CD1c-positive myeloid dendritic cell (primary cell): ENCODE measurements at regions not wholly inside any gene's neighbourhood (a gene's known extent, or its start where the extent isn't known, plus 50 kb on each side); places are given as distances from the start of the nearest gene placed in this dataset.
"Not testable (repeated sequence)": the region's sequence is repeated elsewhere in the genome, so short reads cannot be mapped to it uniquely, and the experiment has no call there.

Source experiments
- DNase-seq: peaks from one replicate; pipeline ENCODE4 v3.0.0-alpha.2; 2016; ENCODE audit errors: extremely low spot score

DNA sequence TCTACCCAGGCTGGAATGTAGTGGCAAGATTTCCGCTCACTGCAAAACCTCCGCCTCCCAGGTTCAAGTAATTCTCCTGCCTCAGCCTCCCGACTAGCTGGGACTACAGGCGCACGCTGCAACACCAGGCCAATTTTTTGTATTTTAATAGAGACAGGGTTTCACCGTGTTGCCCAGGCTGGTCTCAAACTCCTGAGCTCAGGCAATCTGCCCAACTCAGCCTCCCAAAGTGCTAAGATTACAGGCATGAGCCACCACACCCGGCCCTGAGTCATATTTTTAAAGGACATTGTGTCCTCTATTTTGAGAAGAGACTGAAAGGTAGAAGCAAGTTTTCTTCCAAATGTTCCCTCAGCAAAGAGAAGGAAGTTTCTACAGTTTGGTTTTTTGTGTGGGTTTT, 227.1 kb downstream of the KCTD12 start:
- DNase-seq = not testable (repeated sequence)

GRCh38 chr13:76656500-76656899, 229.7 kb downstream of the KCTD12 start:
- peak; percentile 53 for DNase-seq

- peak; percentile 43 for DNase-seq
Measured at GRCh38 chr13:76656056-76656455, 230.1 kb downstream of the KCTD12 start.

DNA sequence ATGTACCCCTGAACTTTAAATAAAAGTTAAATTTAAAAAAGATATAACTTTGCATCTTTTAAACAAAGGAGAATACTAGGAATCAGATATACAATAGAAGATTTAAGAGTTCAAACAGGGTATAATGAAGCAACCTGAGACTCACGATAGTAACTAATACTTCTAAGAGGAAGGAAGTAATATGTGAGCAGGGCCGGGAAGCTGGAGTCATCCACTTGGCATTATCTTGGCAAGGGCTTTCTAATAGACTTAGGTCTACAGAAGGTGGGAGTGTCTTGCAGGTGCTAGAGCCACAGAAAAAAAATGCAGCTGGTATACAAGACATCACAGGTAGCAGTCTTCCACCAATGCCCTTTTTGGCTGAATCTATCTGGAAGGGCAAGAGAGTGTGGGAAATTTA, 231.9 kb downstream of the KCTD12 start:
- DNase-seq = no peak

DNA sequence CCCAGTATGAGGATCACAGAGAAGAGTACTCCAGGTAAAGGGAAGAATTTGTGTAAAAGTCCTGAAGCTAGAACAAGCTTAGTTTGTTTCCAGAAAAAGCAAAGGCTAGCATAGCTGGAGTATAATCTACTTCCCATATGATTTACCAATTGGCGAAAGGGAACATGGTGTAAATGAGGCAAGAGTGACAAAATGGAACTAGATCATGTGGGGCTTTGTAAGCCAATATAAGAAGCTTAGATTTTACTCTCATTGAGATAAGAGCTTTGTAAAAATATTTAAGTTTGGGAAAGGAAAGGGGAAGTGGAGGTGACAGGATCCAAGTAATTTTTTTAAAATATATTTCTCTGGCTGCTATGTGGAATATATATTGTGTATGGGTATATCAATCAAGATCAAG, 234.9 kb downstream of the KCTD12 start:
- peak; percentile 14 for DNase-seq

DNA sequence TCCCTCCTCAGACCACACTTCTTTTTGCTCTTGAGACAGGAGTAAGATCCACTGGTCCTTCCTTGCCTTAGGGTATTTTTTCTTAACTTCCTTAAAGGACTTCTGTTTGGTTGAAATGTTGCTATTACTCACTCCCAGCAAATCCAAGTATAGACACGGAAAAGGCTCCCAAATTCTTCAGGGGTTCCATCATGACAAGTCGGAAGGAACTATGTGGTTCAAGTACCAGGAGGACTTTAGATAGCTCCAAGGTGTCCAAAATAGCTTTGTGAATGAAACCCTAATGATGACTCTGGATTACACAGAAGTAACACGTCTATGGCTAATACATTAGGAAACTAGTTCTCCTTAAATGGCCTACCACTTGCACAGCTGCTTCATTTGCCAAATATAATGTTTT, 238.7 kb downstream of the KCTD12 start:
- no peak for DNase-seq

DNA sequence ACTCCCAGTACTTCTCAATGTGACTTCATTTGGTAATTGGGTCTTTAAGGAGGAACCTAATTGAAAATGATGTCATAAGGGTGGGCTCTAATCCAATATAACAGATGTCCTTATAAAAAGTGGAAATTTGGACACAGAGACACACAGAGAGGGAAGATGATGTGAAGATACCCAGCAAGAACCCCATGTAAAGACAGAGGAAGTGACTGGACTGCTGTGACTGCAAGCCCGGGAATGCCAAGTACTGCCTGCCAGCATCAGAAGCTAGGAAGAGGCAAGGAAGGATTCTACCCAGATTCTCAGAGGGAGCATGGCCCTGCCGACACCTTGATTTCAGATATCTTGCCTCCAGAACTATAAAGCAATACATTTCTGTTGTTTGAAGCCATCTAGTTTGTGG, 239.3 kb downstream of the KCTD12 start:
- no peak for DNase-seq

DNA sequence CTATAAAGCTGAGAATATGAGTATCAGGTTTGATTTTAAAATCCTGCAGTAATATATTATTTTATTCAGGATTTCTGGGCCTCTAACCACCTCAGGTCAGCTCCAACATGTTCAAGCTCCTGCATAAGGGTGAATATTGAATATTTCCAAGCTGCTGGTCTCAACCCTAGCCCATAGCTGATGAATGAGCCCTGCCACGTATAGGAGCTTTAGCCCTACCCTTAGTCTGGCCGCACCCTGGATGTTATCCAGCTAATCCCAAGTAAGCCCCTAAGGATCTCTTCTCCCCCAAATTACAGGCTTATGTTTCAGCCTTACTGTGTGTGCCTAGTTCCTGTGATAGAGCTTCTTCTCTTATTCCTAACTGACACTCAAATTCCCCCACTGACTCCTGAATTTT, 240.6 kb downstream of the KCTD12 start:
- no peak for DNase-seq

GRCh38 chr13:76644906-76645305, 241.3 kb downstream of the KCTD12 start:
- no peak for DNase-seq

- DNase-seq = no peak
Measured at GRCh38 chr13:76643596-76643995, 242.6 kb downstream of the KCTD12 start.

GRCh38 chr13:76641056-76641455, 245.1 kb downstream of the KCTD12 start:
- DNase-seq = no peak

DNA sequence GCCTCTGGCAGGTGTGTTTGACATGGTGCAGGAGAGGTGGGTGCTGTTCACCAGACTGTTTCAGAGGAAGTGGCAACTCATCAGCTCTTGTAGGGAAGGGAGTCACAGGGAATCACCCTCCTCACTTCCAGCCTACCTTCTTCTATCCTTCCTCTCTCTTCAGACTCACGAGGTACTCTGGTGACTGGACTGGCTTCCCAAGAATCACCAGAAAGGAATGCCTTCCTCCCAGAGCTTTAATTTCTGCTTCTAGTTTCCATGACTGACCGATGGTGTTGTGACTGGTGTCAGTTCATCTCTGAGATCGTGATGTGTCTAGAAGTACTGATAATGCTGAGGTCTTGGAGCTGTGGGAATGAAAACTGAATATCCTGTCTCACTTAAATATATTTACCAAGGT, 247.3 kb downstream of the KCTD12 start:
- DNase-seq = no peak

- DNase-seq = no peak
Measured at GRCh38 chr13:76638181-76638580, 248.0 kb downstream of the KCTD12 start.

GRCh38 chr13:76637641-76638141, 248.5 kb downstream of the KCTD12 start:
- DNase-seq = no peak

- no peak for DNase-seq
Measured at GRCh38 chr13:76636829-76637228, 249.4 kb downstream of the KCTD12 start.

DNA sequence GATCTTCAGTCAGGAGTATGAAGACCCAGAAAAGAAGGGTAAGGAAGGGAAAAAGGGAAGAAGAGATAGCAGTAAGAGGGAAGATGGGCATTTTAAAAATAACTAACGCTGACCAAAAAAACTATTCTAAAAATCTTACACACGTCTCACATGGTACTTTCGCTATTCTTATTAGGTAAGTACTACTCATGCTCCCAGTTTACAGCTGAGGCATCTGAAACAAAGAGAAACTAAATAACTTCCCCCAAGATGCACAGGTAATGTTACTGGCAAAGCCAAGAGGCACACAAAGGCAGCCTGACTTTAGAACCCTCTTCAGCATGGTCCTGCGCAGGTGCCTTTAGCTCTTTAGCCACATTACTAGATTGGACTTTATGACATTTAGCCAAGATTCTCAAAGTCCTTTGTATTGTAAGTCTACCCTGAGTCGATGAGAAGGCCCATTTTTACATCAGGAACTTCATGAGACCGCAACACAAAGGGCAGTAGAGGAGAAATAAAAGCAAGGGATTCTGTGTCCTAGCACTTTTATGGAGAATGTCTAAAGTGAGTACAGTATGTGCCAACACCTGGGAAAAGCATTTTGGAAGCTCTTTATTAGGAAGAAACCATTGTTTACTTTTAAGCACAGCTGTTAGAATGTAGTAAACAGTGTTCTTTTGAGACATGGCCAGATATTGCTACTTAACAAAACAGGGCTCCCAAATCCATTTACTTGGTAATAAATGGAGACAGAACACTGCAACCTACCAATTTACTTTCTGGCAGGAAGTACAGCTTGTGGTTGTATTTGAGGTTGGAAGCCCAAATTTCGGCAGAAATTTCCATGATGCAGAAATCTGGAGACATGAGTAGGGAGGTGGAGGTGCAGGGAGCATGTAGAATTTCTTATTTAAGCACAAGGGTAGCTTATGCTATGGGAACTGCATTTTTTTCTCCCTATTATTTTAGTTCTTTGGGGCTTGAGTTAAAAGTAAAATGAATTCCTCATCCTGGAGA, 250.7 kb downstream of the KCTD12 start:
- no peak for DNase-seq

DNA sequence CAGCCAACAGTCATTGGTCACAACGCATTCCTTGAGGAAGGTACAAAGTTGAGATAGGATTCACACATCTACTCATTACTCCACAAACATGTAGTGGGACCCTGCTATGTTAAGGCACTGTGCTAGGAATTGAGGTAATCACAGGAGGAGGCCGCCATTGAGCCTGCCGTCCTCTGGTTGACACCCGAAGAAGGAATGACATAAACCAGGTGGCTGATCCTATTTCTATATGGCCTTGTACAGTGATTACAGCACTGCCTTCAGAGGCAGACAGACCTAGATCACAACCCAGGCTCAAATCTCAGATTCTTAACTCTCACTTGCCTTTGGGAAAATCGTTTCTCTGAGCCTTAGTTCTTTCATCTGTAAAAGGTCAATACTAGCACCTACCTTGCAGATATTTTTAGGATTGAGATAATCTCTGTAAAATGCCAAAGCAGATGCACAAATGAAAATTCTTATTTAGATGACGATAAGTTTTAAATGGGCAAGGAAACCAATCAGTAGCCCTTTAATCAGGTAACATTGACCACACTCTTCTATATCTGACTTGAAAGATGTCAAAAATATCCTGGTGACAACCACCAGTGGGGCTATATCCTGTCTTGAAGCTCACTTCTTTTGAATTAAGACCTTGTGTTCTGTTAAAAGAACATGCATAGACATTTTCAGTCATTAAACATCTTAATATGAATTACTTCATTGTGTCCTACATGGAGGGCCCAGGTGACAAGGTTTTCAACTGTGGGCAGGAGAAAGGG, 251.6 kb downstream of the KCTD12 start:
- DNase-seq = no peak

DNA sequence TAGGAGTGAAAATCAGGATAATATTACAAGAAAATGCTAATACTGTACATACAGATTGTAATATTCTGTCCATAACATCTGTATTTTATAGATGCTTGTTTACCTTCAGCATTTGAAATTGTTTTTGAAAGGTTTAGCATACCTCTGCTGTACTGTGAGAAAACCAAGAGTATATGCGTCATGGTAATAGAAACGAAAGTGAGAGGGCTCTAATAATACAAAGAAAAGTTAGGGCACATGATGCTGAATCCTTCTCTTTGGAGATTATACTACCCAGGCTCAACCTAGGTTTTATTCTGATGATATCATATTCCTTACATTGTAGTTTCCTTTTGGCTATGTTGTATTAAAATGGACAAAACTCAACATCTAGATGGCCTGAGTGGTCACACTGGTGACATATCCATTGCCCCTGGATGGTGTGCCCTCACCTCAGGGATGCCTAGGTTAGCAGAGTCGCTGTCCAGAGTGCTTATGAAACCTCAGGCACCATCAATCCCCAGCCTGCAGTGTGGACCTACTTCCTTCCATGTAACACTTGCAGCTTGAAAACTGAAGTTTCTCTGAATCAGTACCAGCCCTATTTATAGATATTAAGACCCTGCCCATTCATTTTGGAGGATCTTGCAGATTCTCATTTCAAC, 253.7 kb downstream of the KCTD12 start:
- DNase-seq = no peak

- no peak for DNase-seq
Measured at GRCh38 chr13:76630629-76631230, 255.5 kb downstream of the KCTD12 start.

- no peak for DNase-seq
Measured at GRCh38 chr13:76622315-76623040, 263.7 kb downstream of the KCTD12 start.

- DNase-seq = no peak
Measured at GRCh38 chr13:76621705-76622104, 264.5 kb downstream of the KCTD12 start.
